ENCODE measurements at regions not wholly inside any gene's neighbourhood (a gene's known extent, or its start where the extent isn't known, plus 50 kb on each side); places are given as distances from the start of the nearest gene placed in this dataset.

DNA sequence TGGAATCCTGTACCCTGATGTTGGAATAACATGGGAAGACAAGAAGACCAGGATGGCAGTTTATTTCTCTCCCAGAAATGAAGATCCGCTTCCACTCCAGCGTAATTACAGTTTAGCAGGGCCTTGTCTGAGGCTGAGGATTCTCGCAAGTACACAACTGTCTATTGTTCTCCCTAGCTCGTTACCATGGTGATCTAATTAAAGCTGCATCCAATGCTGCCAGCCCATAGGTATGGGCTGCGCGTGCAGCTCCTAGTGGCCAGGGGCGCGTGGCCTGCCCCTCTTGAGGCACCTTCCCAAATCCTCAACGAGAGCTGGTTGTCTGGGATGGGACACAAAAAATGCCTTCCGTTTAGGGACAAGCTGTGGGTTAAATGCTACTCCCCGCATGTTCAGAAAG, 344.9 kb downstream of the CYRIA start:
- Histone ChIP-seq H3K4me1 (ENCODE audit: insufficient read depth, low read length) (no peaks in the 10 kb centered on the region), H3K4me3 (ENCODE audit: low read length) (no peak overlapping the region), H3K36me3 (ENCODE audit: insufficient read depth, low read length) (no peaks in the 10 kb centered on the region), H3K27ac (ENCODE audit: low read depth in 1 of 2, low read length in 2 of 2) (no peak overlapping the region), H3K27me3 (ENCODE audit: control insufficient read depth in 1 of 2, insufficient read depth in 2 of 2, low read length in 2 of 2) (no peaks in the 10 kb centered on the region), H3K9me3 (ENCODE audit: control insufficient read depth in 1 of 2, insufficient read depth in 1 of 2, low read length in 2 of 2) (peaks cover 0 to 11% of the 10 kb centered on the region in 2 experiments)
- H3K36me3 Mint-ChIP-seq (ENCODE audit: low read depth): no peaks in the 10 kb centered on the region
- no peaks in the 10 kb centered on the region for H3K4me1 Mint-ChIP-seq (ENCODE audit: low read depth)
- DNase-seq: no peak
- ATAC-seq (ENCODE audit: poor library complexity): no peak
- ChIA-PET POLR2A (no interaction called here), CTCF (no interaction called here)
- TF ChIP-seq, protein P1, sequence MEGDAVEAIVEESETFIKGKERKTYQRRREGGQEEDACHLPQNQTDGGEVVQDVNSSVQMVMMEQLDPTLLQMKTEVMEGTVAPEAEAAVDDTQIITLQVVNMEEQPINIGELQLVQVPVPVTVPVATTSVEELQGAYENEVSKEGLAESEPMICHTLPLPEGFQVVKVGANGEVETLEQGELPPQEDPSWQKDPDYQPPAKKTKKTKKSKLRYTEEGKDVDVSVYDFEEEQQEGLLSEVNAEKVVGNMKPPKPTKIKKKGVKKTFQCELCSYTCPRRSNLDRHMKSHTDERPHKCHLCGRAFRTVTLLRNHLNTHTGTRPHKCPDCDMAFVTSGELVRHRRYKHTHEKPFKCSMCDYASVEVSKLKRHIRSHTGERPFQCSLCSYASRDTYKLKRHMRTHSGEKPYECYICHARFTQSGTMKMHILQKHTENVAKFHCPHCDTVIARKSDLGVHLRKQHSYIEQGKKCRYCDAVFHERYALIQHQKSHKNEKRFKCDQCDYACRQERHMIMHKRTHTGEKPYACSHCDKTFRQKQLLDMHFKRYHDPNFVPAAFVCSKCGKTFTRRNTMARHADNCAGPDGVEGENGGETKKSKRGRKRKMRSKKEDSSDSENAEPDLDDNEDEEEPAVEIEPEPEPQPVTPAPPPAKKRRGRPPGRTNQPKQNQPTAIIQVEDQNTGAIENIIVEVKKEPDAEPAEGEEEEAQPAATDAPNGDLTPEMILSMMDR (IDR thresholded peaks at IDR 0.05): no peak
- H3K27ac Mint-ChIP-seq: no peak overlapping the region
- no peak overlapping the region for H3K4me3 Mint-ChIP-seq
- H3K9me3 Mint-ChIP-seq: no peaks in the 10 kb centered on the region
- intact Hi-C loops (cut with DNase I, micrococcal nuclease): no loop called here
- no peaks in the 10 kb centered on the region for H3K27me3 Mint-ChIP-seq

DNA sequence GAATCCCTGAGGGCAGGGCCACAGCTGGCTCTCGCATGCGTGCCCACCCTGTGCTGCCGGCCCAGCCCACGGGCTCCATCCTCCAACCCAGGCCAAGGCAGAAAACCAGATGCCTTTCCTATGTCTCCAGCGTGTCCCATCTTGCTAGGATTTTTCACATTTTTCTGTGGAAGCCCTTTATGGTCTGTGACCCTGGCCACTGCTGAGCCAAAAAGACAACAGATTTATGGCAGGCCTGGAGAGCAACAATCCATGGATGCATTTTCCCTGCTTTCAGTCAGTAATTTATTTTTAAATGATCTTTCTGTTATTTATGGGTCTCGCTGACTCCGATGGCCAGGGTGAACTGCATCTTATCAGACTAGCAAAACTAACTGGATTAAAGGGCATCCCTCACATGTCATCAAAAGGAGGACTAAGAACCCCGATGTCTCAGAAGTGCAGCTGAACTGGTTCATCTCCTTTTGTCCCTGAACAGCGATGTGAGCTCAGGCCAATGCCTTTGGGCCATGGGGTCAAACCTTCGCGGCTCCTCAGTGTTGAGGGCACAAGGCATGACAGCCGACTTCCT, 346.0 kb downstream of the CYRIA start:
- ATAC-seq (ENCODE audit: poor library complexity): no peak
- POLR2A ChIA-PET: no interaction called here
- Mint-ChIP-seq H3K36me3 (ENCODE audit: low read depth) (no peaks in the 10 kb centered on the region), H3K4me3 (no peak overlapping the region), H3K9me3 (no peaks in the 10 kb centered on the region), H3K4me1 (ENCODE audit: low read depth) (no peaks in the 10 kb centered on the region), H3K27me3 (no peaks in the 10 kb centered on the region), H3K27ac (no peak overlapping the region)
- CTCF ChIA-PET: no interaction called here
- Histone ChIP-seq H3K27ac (ENCODE audit: low read depth in 1 of 2, low read length in 2 of 2) (no peak overlapping the region), H3K27me3 (ENCODE audit: control insufficient read depth in 1 of 2, insufficient read depth in 2 of 2, low read length in 2 of 2) (no peaks in the 10 kb centered on the region), H3K36me3 (ENCODE audit: insufficient read depth, low read length) (no peaks in the 10 kb centered on the region), H3K9me3 (ENCODE audit: control insufficient read depth in 1 of 2, insufficient read depth in 1 of 2, low read length in 2 of 2) (peaks cover 0 to 11% of the 10 kb centered on the region in 2 experiments), H3K4me3 (ENCODE audit: low read length) (no peak overlapping the region), H3K4me1 (ENCODE audit: insufficient read depth, low read length) (no peaks in the 10 kb centered on the region)
- DNase-seq: no peak
- TF ChIP-seq, protein P1 (IDR thresholded peaks at IDR 0.05): no peak
- intact Hi-C loops (cut with DNase I, micrococcal nuclease): no loop called here

DNA sequence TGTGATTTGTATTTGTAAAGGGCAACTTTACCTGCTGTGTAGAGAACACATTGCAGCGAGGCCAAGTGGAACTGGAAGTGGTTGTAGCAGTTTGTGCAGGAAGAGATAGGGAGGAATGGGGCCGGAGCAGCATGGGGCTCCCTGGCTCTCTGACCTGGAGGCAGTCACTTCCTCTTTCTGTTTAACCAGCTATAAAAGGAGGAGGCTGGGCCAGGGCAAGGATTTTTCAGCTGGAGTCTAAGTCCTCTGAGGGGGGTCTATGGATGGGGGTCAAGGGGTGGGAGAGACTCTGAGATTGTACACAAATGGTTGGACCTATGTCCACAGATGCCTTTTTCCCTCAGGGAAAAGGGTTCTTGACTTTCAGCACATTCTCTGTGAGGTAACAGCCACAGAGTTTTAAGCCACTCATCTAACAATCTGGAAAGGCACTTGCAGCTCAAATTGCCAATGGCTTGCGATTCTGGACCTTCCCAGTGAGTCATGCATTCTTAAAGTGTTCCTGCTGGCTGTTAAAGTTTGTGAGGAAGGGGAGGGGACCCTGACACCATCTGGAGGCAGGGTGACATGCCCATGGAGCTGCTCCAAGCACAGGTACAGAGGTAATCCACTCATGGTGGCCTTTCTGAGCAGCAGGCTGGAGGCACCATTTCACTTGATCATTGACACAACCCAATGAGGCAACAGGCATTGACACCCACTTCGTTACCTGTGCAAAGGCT, 347.0 kb downstream of the CYRIA start:
- no peak overlapping the region for H3K27ac ChIP-seq (ENCODE audit: low read depth in 1 of 2, low read length in 2 of 2)
- Mint-ChIP-seq H3K9me3 (no peaks in the 10 kb centered on the region), H3K36me3 (ENCODE audit: low read depth) (no peaks in the 10 kb centered on the region), H3K27me3 (no peaks in the 10 kb centered on the region), H3K27ac (no peak overlapping the region), H3K4me3 (no peak overlapping the region), H3K4me1 (ENCODE audit: low read depth) (no peaks in the 10 kb centered on the region)
- H3K4me3 ChIP-seq (ENCODE audit: low read length): no peak overlapping the region
- peaks cover 0 to 11% of the 10 kb centered on the region in 2 experiments for H3K9me3 ChIP-seq (ENCODE audit: control insufficient read depth in 1 of 2, insufficient read depth in 1 of 2, low read length in 2 of 2)
- TF ChIP-seq, protein P1 (IDR thresholded peaks at IDR 0.05): no peak
- ChIA-PET CTCF (no interaction called here), POLR2A (no interaction called here)
- intact Hi-C loops (cut with DNase I, micrococcal nuclease): no loop called here
- ATAC-seq (ENCODE audit: poor library complexity): no peak
- no peaks in the 10 kb centered on the region for H3K36me3 ChIP-seq (ENCODE audit: insufficient read depth, low read length)
- no peak for DNase-seq
- no peaks in the 10 kb centered on the region for H3K27me3 ChIP-seq (ENCODE audit: control insufficient read depth in 1 of 2, insufficient read depth in 2 of 2, low read length in 2 of 2)
- H3K4me1 ChIP-seq (ENCODE audit: insufficient read depth, low read length): no peaks in the 10 kb centered on the region
